HG02870 (cell line): ENCODE measurements at regions not wholly inside any gene's neighbourhood (a gene's known extent, or its start where the extent isn't known, plus 50 kb on each side); places are given as distances from the start of the nearest gene placed in this dataset.
"Not testable (repeated sequence)": the region's sequence is repeated elsewhere in the genome, so short reads cannot be mapped to it uniquely, and the experiment has no call there.

Experiments
- ATAC-seq: cut with Tn5 transposase; IDR thresholded peaks from one replicate; pipeline ENCODE4 v1.9.1; 2021; ENCODE audit warnings: mild to moderate bottlenecking, moderate library complexity; ENCODE audit not compliant: unreplicated experiment

GRCh38 chr1:60564916-60565750, 491.6 kb upstream of the C1orf87 start:
- ATAC-seq: no peak

- no peak for ATAC-seq
Measured at GRCh38 chr1:60563777-60564535, 490.4 kb upstream of the C1orf87 start.

DNA sequence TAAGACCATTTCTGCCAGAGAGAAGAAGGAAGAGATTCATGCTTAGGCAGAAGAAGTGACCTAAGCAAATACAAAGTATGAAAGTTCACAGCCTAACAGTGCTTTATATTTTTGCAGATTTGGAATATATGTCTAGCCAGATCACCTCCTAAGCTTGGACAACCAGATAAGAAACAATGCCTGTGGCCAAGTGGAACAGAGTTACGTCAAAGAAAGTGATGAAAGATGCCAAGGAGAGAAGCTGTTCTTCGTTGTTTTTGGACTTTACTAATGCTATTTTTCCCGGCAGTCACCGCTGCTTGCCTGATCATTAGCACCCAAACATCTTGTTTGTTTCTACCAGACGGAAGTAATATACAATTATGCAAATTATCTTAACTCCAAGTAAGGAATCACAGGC, 489.2 kb upstream of the C1orf87 start:
- no peak for ATAC-seq

DNA sequence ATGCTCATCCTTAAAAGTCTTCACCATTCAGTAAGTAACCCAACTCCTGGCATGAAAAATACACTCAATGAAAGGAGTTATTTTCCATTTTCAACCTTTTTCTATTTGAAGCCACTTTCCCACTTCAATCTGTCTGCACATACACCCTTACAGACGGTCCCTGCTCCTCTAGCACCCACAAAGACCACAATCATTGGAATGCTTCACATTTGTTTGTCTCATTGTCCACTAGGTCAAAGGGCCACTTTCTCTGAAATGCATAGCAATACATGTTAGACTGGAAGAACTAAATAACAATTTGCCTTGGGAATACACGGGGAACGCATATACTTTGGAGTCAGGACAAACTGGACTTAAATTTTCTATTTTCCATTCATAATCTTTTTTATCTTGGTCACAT, 487.1 kb upstream of the C1orf87 start:
- ATAC-seq: no peak

DNA sequence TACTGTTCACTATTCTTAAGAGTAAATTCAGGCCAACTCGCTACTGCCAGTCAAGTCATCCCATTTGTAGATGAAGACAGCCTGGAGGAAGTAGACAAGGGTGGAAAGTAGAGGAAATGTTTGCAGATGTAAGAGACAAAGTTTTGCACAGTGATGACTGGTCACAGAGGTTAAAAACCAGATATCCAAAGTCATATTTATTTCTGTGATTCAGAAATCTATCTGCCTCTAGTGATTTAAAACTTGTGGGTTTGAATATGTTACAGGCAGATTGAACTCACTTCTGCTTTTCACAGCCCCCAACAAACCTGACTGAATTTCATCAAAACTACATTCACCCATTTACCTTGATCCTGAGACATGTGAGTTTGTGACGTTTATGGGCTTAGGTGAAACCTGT, 484.7 kb upstream of the C1orf87 start:
- ATAC-seq: no peak

DNA sequence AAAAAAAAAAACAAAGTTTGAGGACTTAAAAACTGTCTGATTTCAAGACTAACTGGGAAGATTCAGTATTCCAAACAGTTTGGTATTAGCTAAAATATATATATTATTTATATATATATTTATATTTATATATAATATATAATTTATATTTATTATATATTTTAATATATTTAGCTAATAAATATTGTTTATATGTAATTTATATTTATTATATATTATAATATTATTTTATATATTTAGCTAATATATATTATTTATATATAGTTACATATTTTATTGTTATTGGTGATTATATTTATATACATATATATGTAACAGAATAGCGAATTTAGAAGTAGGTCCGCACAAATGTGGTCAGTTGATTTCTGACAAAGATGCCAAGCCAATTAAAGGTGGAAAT, 480.2 kb upstream of the C1orf87 start:
- ATAC-seq: no peak

DNA sequence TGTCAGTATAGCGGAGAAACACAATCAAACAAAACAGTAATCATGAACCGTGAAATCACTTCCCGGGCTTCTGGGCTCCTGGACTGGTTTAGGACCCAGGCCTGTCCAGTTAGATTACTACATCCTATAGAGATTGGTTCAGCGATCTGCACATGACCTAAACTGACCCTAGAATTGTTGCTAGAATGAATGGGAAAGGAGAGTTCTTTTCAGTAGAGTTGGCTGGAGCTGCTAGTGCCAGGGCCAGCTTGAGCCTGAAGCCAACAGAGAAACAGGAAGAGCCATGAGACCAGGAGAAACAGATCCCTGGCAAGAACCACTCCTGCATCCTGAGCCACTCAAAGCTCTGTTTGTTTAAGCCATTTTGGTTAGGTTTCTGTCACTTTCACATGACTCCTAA, 474.3 kb upstream of the C1orf87 start:
- ATAC-seq: no peak

- ATAC-seq: no peak
Measured at GRCh38 chr1:60541831-60542532, 468.4 kb upstream of the C1orf87 start.

DNA sequence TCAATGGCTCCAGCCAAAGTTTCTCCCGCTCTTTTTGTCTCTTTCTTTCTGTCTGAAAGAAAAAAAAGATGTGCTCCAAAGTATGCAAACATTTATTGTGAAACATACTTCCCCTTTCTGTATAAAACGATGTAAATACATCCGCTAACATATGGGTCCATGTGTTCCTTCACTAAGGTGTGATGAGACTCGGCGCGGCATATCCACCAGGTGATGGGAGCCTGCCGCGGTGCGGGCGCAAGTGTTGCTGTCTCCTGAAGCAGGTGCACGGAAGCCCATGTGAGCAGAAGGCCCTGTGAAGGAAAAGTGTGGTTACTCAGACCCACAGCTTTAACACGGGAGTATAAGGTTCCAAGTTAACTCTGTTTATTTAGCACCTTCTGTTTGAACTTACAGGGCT, 466.6 kb upstream of the C1orf87 start:
- no peak for ATAC-seq

DNA sequence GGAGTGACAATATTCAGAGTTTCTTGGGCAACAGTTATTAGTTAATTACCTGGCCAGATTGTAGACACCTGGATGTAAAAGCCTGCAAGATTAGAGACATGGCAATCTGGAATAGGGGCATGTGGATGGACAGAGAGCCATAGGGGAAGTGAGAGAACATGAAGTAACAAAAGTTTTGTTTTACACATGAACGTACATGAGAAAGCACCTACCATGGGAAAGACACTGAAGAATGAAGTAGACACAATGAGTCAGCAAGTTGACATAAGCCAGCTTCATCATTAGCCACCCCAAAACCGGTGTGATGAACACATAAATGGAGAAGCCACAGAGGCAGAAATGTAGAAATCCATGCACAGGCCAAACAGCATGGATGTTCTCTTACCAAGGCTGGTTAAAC, 462.1 kb upstream of the C1orf87 start:
- no peak for ATAC-seq

DNA sequence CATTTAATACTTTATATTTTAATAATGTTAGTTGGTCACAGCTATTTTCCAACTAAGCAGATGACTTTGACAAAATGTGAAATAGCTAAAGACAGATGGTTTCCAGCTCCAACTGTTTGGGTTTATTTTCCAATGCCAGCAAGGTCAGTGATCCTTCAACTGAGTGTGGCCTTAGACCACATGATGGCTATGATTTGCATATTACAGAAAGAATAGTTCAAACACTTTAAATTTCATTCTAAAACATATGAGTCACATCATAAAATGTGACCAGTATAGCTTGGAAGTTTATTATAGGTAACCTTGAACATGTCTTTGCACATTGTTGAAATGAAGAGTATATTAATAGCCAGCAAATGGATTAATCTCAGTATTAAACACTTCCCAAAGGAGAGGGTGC, 454.0 kb upstream of the C1orf87 start:
- no peak for ATAC-seq

DNA sequence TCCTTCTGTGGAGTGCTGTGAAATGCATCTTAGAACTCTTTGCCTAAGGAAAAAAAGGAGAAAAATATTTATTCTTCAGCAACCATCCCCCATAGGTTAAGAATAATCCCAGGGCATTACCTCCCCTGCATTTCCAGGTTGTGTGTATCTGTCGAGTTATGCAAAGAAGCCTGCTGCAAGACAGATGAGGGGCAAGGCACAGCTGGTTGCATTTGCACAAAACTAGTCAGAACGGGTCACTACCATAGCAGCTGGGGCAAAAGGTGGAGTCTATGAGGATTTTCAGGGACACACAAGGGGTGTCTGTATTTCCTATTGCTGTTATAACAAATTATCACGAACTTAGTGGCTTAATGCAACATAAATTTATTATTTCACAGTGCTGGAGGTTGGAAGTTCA, 443.4 kb upstream of the C1orf87 start:
- no peak for ATAC-seq

GRCh38 chr1:60510162-60510561, 436.6 kb upstream of the C1orf87 start:
- no peak for ATAC-seq

DNA sequence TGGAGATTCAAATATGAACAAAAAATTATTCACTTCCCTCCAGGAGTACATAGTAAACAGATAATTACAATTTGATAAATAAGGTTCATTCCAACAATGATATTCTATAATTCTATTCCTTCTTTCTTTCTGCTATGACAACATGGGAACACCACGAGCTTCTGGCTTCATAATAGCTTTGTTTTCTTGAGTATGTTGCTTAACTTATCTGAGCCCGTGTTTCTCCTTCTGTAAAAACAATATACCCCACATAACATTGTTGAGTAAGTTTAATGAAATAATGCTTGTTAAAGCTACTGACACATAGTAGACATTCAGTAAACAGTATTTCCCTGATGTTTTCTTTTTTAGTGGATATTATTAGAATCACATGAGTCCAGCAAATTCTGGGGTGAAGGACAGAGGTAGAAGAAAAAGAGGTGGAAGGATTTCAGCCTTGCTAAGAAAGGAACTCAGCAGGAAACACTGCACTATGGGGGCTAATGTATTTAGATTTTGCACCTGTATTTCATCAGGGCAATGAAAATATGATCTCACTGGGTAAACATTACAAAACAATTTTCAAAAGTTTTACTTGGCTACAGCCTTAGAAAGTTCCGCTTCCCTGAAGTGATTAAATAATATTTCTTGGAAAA, 430.8 kb upstream of the C1orf87 start:
- no peak for ATAC-seq

DNA sequence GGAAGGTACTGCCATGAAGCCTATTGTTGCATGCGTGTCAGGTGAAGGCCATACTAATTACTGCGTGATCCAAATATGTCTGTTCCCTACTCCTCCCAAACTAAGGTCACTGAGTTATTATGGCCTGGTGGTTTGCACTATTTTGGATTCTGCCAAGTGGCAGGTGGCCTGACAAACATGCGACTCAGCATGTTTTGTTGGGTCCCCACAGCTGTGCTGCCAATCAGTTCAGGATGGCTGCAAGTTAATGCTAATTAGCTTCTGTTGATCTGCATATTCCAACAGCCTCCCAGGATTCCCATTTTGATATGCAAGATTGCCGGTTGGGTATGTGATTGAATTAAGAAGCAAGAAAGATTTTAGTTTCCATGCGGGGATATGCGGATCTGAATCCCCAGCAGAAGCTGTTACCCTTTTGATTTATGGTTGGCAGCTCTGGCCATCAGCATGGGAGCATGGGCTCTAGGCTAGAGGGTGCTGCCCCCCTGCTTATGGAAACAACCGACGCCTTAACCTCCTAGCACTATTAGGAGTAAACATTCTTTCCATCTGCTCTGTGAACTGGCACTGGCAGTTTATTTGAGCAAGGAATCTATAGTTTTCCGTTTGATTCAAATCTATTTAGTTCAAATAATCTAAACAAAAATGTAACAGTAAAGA, 429.8 kb upstream of the C1orf87 start:
- ATAC-seq: no peak

GRCh38 chr1:60502506-60502905, 428.9 kb upstream of the C1orf87 start:
- ATAC-seq: no peak

- ATAC-seq: not testable (repeated sequence)
Measured at GRCh38 chr1:60489916-60490480, 416.4 kb upstream of the C1orf87 start.

GRCh38 chr1:60488847-60489246, 415.3 kb upstream of the C1orf87 start:
- ATAC-seq: no peak

DNA sequence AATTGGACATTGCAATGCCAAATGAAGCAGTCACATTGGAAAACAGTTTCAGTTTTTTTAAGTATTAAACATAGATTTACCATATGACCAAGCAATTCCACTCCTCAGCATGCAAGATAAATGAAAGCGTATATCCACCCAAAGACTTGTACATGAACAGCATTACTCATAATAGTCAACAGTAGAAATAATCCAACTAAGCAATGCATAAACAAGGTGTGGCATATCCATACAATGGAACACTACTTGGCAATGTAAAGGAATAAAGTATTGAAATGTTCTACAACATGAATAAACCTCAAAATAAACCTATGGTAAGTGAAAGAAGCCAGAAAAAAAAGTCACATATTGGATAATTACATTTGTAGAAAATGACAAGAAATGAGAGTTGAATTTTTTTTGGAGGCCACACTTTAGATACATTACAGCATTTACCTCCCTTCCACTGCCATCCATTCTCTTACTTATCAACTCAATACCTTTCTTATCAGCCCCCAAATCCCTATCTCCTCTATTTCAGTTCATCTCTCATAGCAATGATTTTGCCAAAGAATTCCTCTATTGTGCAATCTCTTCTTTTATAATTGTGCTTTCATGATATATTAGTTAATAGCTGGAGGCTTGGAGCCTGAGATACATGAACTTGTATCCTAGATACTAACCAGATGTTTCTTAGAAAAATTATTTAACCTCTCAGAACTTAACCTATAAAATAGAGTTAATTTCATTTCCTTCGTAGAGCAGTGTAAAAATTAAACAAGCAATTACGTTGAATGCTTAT, 414.2 kb upstream of the C1orf87 start:
- no peak for ATAC-seq

GRCh38 chr1:60483509-60483908, 409.9 kb upstream of the C1orf87 start:
- ATAC-seq: no peak
